CD4-positive, alpha-beta T cell treated with Interleukin-2 at 100 ng/mL for 4 hours (primary cell): ENCODE measurements at regions not wholly inside any gene's neighbourhood (a gene's known extent, or its start where the extent isn't known, plus 50 kb on each side); places are given as distances from the start of the nearest gene placed in this dataset.
A peak's percentile ranks its signal among the peaks of the same experiment; 100 is the strongest.
"Not testable (repeated sequence)": the region's sequence is repeated elsewhere in the genome, so short reads cannot be mapped to it uniquely, and the experiment has no call there.

ENCODE experiments used
- DNase-seq: peaks from one replicate; pipeline ENCODE4 v3.0.0-alpha.2; 2020; ENCODE audit warnings: low spot score

DNA sequence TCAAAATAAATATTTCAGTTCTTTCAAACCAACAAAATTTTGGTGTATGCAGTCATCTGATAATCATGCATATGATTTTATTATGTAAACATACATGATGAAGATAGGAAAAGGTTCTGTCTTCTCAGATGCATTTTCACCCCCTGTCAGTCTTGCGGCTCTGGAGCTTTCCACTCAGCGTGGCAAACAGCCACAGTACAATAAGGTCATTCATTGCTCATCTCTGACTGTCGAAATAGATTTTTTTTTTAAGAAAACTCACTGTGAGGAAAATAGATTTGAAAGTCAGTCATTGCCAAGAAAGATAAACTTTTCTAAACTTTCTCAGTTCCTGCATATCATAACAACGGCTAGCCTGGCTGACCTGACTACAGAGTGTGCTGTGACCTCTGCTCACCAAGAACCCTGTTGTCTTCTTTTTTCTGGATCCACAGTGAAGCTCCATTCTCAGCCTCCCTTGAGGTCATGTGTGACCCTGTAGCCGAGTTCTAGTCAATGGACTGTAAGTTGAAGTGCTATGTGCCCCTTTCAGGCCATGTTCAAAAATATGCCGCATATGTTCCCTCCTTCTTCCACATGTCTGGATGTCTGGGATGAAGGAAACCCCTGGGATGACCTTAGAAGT lies 519.6 kb downstream of the KLF5 start:
- DNase-seq = no peak

GRCh38 chr13:73576291-73576690 lies 517.5 kb downstream of the KLF5 start:
- DNase-seq = no peak

DNA sequence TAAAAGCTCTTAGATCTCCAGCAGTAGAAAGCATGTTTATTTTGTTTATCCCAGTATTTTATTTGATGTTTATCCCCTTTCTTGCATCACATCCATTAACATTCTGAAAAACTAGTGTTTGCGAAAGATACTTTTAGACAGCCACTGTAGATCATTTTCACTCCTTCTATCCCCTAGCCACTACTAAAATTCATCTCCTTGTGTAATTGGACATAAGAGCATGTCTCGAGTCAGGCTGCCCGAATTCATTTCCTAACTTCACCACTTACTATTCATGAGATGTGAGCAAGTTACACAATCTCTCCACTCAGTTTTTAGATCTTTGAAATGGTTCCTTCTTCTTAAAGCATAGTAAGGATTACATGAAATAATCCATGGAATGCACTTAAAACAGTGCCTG lies 514.0 kb downstream of the KLF5 start:
- DNase-seq = no peak

DNA sequence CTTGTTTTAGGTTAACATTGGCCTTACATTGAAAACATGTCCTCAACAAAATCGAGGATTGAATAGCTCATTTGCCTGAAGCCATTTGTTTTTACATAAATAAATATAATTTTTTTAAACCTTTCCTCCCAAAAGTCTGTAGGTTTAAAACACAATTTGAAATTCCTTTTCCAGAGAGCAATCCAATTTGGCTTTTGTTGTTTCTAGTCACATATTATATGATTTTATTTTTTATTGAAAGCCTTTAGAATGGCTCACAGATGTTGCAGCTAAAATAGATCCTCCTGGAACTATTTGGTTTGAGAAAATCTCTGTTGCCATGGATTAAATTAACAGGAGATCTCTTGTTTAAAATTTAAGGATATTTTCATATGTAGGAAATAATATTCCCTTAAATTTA lies 512.6 kb downstream of the KLF5 start:
- DNase-seq = no peak

- DNase-seq = no peak
These were observed 498.1 kb downstream of the KLF5 start for GRCh38 chr13:73556902-73557301.

GRCh38 chr13:73556128-73556527 lies 497.3 kb downstream of the KLF5 start:
- no peak for DNase-seq

DNA sequence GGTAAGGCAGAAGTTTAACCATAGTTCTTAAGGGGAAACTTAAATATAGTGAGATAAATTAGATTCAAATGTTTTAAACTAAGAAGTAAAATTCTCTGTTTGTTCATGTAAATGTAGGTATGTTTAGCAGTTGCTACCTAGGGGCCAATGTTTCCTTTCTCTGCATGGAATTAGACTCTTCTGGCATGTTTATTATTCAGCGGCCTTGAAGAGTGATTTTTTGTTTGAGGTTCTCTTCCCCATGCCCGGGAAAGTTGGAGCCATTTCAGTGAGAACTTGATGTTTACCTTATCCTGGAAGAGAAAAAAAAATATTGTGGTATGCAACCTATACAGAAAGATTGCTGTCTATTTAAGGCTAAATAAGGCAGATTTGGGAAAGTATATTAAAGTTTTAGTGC lies 492.9 kb downstream of the KLF5 start:
- DNase-seq = no peak

DNA sequence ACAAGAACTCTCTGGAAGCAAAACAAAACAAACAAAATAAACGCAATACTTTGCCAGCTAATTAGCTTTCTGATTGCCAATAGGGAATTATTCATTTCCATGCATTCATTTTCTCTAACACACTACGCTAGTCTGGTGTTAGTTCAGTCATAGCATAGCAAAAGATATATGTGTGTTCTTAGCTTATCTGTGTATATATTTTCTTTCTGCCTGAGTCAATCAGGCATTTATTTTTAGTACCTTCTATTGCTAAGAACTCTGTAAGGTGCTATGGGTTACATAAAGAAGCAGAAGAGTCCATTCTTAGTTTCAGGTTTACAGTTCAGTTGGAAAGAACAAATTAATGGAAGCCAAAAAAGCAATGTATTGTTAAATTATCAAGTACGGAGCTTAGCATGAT lies 490.9 kb downstream of the KLF5 start:
- DNase-seq = no peak

GRCh38 chr13:73548449-73548848 lies 489.6 kb downstream of the KLF5 start:
- DNase-seq = no peak

DNA sequence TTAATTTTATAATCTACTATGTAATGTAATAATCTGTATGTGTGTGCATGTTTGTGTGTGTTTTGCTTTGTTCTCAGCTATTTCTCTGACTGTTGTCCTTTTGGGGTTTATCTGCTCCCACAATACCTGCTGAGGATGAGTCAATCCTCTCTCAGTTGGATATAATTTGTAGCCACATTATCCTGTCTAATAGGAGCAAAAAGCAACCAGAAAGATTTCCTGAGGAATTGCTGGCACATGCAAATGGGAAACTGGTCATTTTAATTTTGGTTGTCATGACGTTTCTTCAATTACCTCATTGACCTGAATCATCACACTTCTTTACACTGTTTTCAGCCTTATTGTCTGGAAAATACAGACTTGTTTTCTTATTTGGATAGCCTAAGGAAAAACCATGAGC lies 488.4 kb downstream of the KLF5 start:
- no peak for DNase-seq

GRCh38 chr13:73544175-73544574 lies 485.4 kb downstream of the KLF5 start:
- no peak for DNase-seq

GRCh38 chr13:73542446-73542845 lies 483.6 kb downstream of the KLF5 start:
- no peak for DNase-seq

GRCh38 chr13:73536865-73537264 lies 478.1 kb downstream of the KLF5 start:
- DNase-seq = no peak

- DNase-seq = no peak
These were observed 476.5 kb downstream of the KLF5 start for GRCh38 chr13:73535341-73535740.

DNA sequence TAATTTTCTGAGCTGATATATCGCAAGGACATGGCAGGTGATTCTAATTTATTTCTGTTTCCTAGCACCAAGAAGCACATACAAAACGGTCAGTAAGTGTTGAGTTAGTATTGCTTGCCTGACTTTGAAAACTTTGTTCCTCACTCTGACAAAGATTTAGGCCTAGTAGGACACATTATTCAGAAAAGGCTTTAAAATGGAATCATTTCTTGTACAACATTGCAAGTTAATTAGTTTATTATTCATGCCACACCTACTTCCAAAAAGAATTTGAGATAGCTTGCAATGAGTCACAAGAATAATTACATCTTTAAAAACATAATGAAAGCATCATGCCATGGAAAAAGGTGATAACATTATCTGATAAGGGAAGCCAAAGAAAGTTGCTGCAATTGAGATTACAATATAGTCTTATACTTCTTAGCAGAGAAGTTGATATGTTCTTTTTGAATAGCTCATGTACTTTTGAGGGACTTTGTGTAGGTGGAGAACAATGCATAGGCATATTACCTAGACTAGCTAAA lies 474.2 kb downstream of the KLF5 start:
- no peak for DNase-seq

GRCh38 chr13:73532582-73532981 lies 473.8 kb downstream of the KLF5 start:
- no peak for DNase-seq

DNA sequence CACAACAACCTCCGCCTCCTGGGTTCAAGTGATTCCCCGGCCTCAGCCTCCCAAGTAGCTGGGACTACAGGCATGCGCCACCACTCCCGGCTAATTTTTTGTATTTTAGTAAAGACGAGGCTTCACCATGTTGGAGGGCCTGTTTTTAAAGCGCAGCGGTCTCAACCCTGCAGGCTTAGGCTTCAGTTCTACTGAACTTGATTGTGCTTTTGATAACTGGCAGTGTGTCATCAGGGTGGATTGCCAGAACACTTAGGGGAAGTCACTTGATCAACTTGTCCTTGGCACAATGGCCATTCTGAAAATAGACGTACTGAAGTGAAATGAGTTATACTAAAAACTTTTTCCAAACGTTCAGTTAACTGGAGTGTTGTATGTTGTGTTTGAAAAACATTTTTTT lies 472.2 kb downstream of the KLF5 start:
- DNase-seq = no peak

- no peak for DNase-seq
These were observed 464.1 kb downstream of the KLF5 start for GRCh38 chr13:73522937-73523336.

GRCh38 chr13:73521985-73522524 lies 463.2 kb downstream of the KLF5 start:
- no peak for DNase-seq

DNA sequence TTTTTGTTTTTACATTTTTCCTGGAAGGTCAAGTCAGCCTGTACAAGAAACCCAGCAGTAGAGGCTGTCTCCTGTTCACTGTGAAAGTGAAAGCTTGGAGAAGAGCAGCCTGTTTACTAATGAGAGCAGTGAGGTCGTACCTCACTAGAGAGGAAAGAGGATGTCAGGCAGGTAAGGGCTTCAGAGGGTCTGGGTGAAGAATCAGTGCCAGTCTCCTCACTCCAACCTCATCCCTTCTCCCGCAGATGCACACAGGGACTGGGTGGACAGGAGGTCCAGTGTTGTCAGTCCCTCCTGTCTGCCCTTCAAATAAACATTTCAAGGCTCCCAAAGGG lies 462.5 kb downstream of the KLF5 start:
- peak; percentile 40 for DNase-seq

DNA sequence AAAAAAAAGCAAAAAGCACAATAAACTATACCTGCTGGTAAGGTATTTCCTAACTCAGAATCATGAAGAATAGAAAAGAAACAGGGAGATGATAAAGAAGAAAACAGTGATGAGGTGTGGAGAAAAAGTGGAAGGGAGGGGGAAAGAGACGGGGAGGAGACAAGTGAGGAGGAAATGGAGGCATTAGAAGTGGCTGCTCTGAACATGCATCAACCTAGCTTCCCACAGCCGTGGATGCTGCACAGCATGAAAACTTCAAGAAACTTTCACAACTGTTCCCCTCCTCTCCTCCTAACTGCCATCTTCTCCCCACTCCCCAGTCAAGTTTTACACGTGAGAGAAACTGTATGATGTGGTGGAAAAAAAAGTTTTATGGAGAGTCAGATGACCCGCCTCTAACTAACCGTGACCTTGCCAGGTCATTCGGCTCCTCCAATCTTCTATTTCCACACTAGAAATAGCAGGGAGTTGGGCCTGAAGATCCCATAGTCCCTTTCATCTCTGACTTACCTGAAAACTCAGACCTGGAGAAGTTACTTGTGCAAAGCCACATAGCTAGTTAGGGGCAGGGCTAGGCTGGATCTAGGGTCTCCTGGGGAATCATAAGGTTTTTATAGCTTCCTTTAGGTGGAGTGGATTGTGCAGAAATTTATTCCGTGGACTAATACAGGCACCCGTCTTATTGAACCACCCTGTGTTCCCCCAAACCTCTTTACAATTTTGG lies 461.9 kb downstream of the KLF5 start:
- DNase-seq = peak; percentile 2

- not testable (repeated sequence) for DNase-seq
These were observed 461.3 kb downstream of the KLF5 start for GRCh38 chr13:73520135-73520534.

DNA sequence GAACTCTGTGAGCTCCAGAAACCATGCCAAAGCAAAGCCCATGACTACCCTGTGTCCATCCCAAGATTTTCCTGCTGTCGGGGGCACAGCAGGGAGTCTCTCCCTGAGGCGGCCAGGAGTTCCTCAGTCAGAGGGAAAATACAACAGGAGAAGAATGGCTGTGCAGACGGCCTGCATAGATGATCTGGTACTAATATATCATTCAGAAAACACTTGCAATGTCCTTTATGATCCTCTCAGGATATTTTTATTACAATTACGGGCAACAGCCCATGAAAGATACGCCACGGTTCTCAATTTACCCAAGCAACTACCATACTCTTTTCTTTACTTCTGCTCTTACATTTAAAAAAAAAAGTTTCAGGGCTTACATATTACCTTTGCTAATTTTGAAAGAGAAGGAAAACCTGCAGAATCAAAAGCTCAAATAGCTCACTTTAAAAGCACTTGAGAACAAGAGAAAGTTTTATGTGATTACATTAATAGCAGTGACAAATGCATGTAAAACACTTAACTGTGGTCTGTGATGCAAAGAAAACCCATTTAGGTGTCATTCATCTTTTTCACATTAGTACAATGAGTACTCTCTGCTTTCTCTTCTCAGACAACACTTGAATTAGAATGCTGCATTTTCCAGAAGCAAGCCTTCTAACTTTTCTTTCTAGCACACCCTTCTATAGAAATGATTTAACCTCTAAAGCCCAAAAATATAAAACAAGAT lies 460.8 kb downstream of the KLF5 start:
- DNase-seq = no peak
